ENCODE measurements at regions not wholly inside any gene's neighbourhood (a gene's known extent, or its start where the extent isn't known, plus 50 kb on each side); places are given as distances from the start of the nearest gene placed in this dataset.
"Not testable (repeated sequence)": the region's sequence is repeated elsewhere in the genome, so short reads cannot be mapped to it uniquely, and the experiment has no call there.

DNA sequence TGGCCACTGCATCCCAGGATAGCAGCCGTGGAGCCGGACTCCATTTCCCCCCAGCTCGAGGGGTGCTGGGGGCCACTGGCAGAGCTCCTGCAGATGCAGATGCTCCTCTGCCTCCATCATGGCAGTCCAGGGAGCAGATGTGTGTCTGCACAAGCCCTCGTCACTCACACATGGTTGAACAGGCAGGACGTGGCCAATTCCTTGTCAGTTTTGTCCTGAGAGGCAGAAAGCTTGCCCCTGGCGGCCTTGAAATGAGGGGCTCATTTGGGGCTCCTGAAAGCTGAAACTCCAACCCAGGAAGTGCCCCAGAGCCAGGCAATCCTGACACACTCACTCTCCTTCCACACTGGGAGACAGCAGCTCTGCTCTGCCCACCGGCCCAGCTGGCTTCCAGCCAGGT lies 100.9 kb upstream of the C14orf180 start (continued):
- no peak for TF ChIP-seq NPAS2 (CRISPR knock-in tag; IDR thresholded peaks at IDR 0.05; ENCODE audit: borderline replicate concordance)

GRCh38 chr14:104479901-104480300 lies 99.7 kb upstream of the C14orf180 start:
- H3K4me2 ChIP-seq = no peak overlapping the region
- H3K4me3 ChIP-seq = no peak overlapping the region
- WGBS (ENCODE audit: missing lambda C conversion rate) = 20% methylated on average over 6 of the region's 10 CpGs
- no peaks in the 10 kb centered on the region for H3K4me1 ChIP-seq
- no peak for ATAC-seq
- DNase-seq (ENCODE audit: low read depth in 1 of 2, low spot score in 1 of 2) = no peak
- FAIRE-seq = no peak
- no peak overlapping the region for H3K27ac ChIP-seq
- no peak for TF ChIP-seq POLR2A (IDR thresholded peaks at IDR 0.05; ENCODE audit: low read length)
- no peak for TF ChIP-seq TP53 (CRISPR knock-in tag; IDR thresholded peaks at IDR 0.05)
- TF ChIP-seq NR3C1 (IDR thresholded peaks at IDR 0.05) = no peak
- TF ChIP-seq CEBPB (IDR thresholded peaks at IDR 0.05) = no peak
- TF ChIP-seq E2F6 (IDR thresholded peaks at IDR 0.05; ENCODE audit: borderline replicate concordance, low read depth) = no peak
- ChIA-PET CTCF (no interaction called here), POLR2A (no interaction called here)
- H3K9me3 ChIP-seq = no peaks in the 10 kb centered on the region

GRCh38 chr14:104481323-104481722 lies 98.2 kb upstream of the C14orf180 start:
- CTCF ChIA-PET = no interaction called here
- FAIRE-seq (no peak), ATAC-seq (no peak), DNase-seq (ENCODE audit: low read depth in 1 of 2, low spot score in 1 of 2) (no peak)
- no peak overlapping the region for H3K4me2 ChIP-seq
- 30% methylated on average over 10 of the region's 10 CpGs for WGBS (ENCODE audit: missing lambda C conversion rate)
- H3K27ac ChIP-seq = no peak overlapping the region
- H3K9me3 ChIP-seq = no peaks in the 10 kb centered on the region
- TF ChIP-seq KDM1A (IDR thresholded peaks at IDR 0.05; ENCODE audit: low read depth) (no peak), CBX2 (IDR thresholded peaks at IDR 0.05; ENCODE audit: borderline replicate concordance, low read depth) (no peak), GATA3 (IDR thresholded peaks at IDR 0.05; ENCODE audit: borderline replicate concordance) (no peak), JUN (IDR thresholded peaks at IDR 0.05) (no peak), MAZ (IDR thresholded peaks at IDR 0.05; ENCODE audit: borderline replicate concordance, low read depth, low read length) (no peak), CHD4 (IDR thresholded peaks at IDR 0.05; ENCODE audit: borderline replicate concordance) (no peak), HOXB5 (CRISPR knock-in tag; IDR thresholded peaks at IDR 0.05) (no peak), FOSL2 (IDR thresholded peaks at IDR 0.05) (no peak), FOSL2 (CRISPR knock-in tag; IDR thresholded peaks at IDR 0.05) (no peak)
- POLR2A ChIA-PET = no interaction called here
- H3K4me1 ChIP-seq = no peaks in the 10 kb centered on the region
- H3K4me3 ChIP-seq = no peak overlapping the region

GRCh38 chr14:104482017-104482416 lies 97.5 kb upstream of the C14orf180 start:
- WGBS (ENCODE audit: missing lambda C conversion rate) = 28% methylated on average over 9 of the region's 9 CpGs
- POLR2A ChIA-PET; DNase-seq (ENCODE audit: low read depth in 1 of 2, low spot score in 1 of 2); H3K27ac ChIP-seq; FAIRE-seq; H3K4me1 ChIP-seq; ATAC-seq; H3K4me2 ChIP-seq; CTCF ChIA-PET; H3K4me3 ChIP-seq; H3K9me3 ChIP-seq: not testable (repeated sequence)

DNA sequence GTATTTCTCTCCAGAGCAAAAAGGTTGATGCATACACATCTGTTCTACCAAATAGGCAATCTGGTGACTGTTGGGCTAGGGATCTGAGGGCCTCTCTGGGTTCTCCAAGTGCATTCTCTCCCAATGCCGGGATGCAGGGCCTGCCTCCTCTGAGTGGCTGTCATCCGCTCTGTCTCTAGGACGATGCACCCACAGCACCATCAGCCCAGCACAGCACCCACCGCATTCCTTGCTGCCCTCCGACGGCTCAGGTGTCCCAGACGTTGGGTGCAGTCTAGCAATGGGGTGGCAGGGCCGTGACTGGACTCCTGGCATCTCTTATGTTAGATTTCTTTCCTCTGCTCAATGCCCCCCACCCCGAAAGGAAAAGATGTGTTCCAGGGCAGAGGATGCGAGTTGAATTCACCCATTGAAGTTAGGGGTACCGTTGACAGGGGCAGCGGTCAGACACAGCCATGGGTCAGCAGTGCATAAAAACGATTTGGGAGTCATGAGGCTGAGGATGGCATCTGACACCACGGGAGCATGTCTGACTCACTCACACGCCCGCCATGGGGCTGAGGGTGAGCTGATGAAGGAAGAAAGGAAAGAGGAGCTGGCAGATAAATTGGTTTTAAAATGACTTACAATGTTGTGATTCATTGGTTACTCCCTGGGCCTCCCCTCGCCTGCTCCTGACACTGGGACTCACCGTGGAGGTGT lies 93.2 kb upstream of the C14orf180 start:
- H3K4me3 ChIP-seq = no peak overlapping the region
- FAIRE-seq (no peak), ATAC-seq (no peak), DNase-seq (ENCODE audit: low read depth in 1 of 2, low spot score in 1 of 2) (no peak)
- no peaks in the 10 kb centered on the region for H3K4me1 ChIP-seq
- H3K4me2 ChIP-seq = no peak overlapping the region
- TF ChIP-seq CBX8 (IDR thresholded peaks at IDR 0.05) (peak; percentile 64; the same call in 1 of the 2 replicates), TP53 (CRISPR knock-in tag; IDR thresholded peaks at IDR 0.05) (no peak)
- H3K9me3 ChIP-seq = no peaks in the 10 kb centered on the region
- ChIA-PET POLR2A (no interaction called here), CTCF (interaction anchor here (0.7 to 1.4 kb wide), 2 partner anchors 8 to 9 kb away, joined by 3 read pairs; no protein-coding TSS in a partner anchor)
- 19% methylated on average over 18 of the region's 18 CpGs for WGBS (ENCODE audit: missing lambda C conversion rate)
- no peak overlapping the region for H3K27ac ChIP-seq

DNA sequence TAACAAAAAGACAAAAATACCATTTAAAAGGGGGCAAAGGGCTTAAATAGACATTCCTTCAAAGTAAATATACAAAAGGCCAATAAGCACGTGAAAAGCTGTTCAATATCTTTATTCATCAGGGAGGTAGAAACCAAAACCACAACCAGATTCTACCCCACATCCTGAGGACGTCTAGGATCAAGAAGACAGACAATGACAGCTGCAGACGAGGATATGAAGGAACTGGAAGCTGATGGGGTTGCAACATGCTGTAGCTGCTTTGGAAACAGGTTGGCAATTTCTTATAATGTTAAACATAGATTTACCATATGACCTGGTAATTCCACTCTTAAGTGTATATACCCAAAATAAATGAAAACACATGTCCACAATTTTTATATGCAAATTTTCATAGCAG lies 85.1 kb upstream of the C14orf180 start:
- FAIRE-seq (no peak), ATAC-seq (no peak), DNase-seq (ENCODE audit: low read depth in 1 of 2, low spot score in 1 of 2) (no peak)
- no peak overlapping the region for H3K27ac ChIP-seq
- no peak overlapping the region for H3K4me3 ChIP-seq
- no peak overlapping the region for H3K4me2 ChIP-seq
- peaks cover 15% of the 10 kb centered on the region for H3K9me3 ChIP-seq
- no peaks in the 10 kb centered on the region for H3K4me1 ChIP-seq
- POLR2A ChIA-PET = no interaction called here
- under 1% methylated on average over 3 of the region's 3 CpGs for WGBS (ENCODE audit: missing lambda C conversion rate)
- CTCF ChIA-PET = interaction anchor here (1.5 kb wide), 1 partner anchor 70 kb away, joined by 6 read pairs; no protein-coding TSS in a partner anchor
- no peak for TF ChIP-seq ZC3H11A (IDR thresholded peaks at IDR 0.05)
- TF ChIP-seq MYC (IDR thresholded peaks at IDR 0.05; ENCODE audit: borderline replicate concordance, low read length) = no peak
- no peak for TF ChIP-seq FOSB (CRISPR knock-in tag; IDR thresholded peaks at IDR 0.05)
- no peak for TF ChIP-seq PBX3 (IDR thresholded peaks at IDR 0.05)
- no peak for TF ChIP-seq HOXB13 (CRISPR knock-in tag; IDR thresholded peaks at IDR 0.05; ENCODE audit: low read depth)
- no peak for TF ChIP-seq NFE2L2 (conservative IDR thresholded peaks at IDR 0.05; ENCODE audit: low read length)
- TF ChIP-seq EP300 (IDR thresholded peaks at IDR 0.05) = no peak
- TF ChIP-seq, protein P1, sequence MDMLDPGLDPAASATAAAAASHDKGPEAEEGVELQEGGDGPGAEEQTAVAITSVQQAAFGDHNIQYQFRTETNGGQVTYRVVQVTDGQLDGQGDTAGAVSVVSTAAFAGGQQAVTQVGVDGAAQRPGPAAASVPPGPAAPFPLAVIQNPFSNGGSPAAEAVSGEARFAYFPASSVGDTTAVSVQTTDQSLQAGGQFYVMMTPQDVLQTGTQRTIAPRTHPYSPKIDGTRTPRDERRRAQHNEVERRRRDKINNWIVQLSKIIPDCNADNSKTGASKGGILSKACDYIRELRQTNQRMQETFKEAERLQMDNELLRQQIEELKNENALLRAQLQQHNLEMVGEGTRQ (IDR thresholded peaks at IDR 0.05) = no peak
- no peak for TF ChIP-seq CEBPB (IDR thresholded peaks at IDR 0.05)
- no peak for TF ChIP-seq KDM5A (IDR thresholded peaks at IDR 0.05)
- TF ChIP-seq KDM1A (IDR thresholded peaks at IDR 0.05; ENCODE audit: low read depth) = no peak
- TF ChIP-seq TP53 (CRISPR knock-in tag; IDR thresholded peaks at IDR 0.05) = no peak

All from A549 (cell line).